ENCODE measurements at regions not wholly inside any gene's neighbourhood (a gene's known extent, or its start where the extent isn't known, plus 50 kb on each side); places are given as distances from the start of the nearest gene placed in this dataset.

- Histone ChIP-seq H3K27ac (no peak overlapping the region), H3K27me3 (ENCODE audit: control insufficient read depth, insufficient read depth, low read length) (no peaks in the 10 kb centered on the region), H3K9ac (no peak overlapping the region), H3K4me1 (peaks cover 8% of the 10 kb centered on the region), H3K4me2 (ENCODE audit: low read length) (no peak overlapping the region), H3K9me3 (ENCODE audit: control insufficient read depth, low read length) (no peaks in the 10 kb centered on the region), H2AFZ (no peak overlapping the region), H3K79me2 (no peaks in the 10 kb centered on the region), H3K4me3 (ENCODE audit: low read depth, low read length) (no peak overlapping the region), H3K36me3 (ENCODE audit: control insufficient read depth, insufficient read depth, low read length) (no peaks in the 10 kb centered on the region)
- TF ChIP-seq CTCF (IDR thresholded peaks at IDR 0.05) = no peak
Observed at GRCh38 chr6:14664112-14664601, 546.6 kb downstream of the CD83 start.

- H3K4me3 ChIP-seq (ENCODE audit: low read depth, low read length) = no peak overlapping the region
- H2AFZ ChIP-seq = no peak overlapping the region
- H3K9me3 ChIP-seq (ENCODE audit: control insufficient read depth, low read length) = no peaks in the 10 kb centered on the region
- no peaks in the 10 kb centered on the region for H3K27me3 ChIP-seq (ENCODE audit: control insufficient read depth, insufficient read depth, low read length)
- H3K27ac ChIP-seq = no peak overlapping the region
- H3K9ac ChIP-seq = no peak overlapping the region
- peaks cover 7% of the 10 kb centered on the region for H3K4me1 ChIP-seq
- no peaks in the 10 kb centered on the region for H3K79me2 ChIP-seq
- TF ChIP-seq CTCF (IDR thresholded peaks at IDR 0.05) = no peak
- H3K4me2 ChIP-seq (ENCODE audit: low read length) = no peak overlapping the region
- no peaks in the 10 kb centered on the region for H3K36me3 ChIP-seq (ENCODE audit: control insufficient read depth, insufficient read depth, low read length)
Observed at GRCh38 chr6:14664621-14665315, 547.2 kb downstream of the CD83 start.

GRCh38 chr6:14665827-14666724, 548.5 kb downstream of the CD83 start:
- no peak overlapping the region for H2AFZ ChIP-seq
- no peak for TF ChIP-seq CTCF (IDR thresholded peaks at IDR 0.05)

GRCh38 chr6:14670806-14671205, 553.2 kb downstream of the CD83 start:
- H3K27me3 ChIP-seq (ENCODE audit: control insufficient read depth, insufficient read depth, low read length) = no peaks in the 10 kb centered on the region
- no peak for TF ChIP-seq CTCF (IDR thresholded peaks at IDR 0.05)
- peak overlapping the region; percentile 45 for H2AFZ ChIP-seq
- H3K4me3 ChIP-seq (ENCODE audit: low read depth, low read length) = no peak overlapping the region
- H3K4me1 ChIP-seq = peaks cover 10% of the 10 kb centered on the region
- no peaks in the 10 kb centered on the region for H3K36me3 ChIP-seq (ENCODE audit: control insufficient read depth, insufficient read depth, low read length)
- H3K79me2 ChIP-seq = no peaks in the 10 kb centered on the region
- H3K9me3 ChIP-seq (ENCODE audit: control insufficient read depth, low read length) = no peaks in the 10 kb centered on the region
- H3K27ac ChIP-seq = no peak overlapping the region
- H3K4me2 ChIP-seq (ENCODE audit: low read length) = no peak overlapping the region
- H3K9ac ChIP-seq = no peak overlapping the region

More at GRCh38 chr6:14665827-14666724, 548.5 kb downstream of the CD83 start:
- Histone ChIP-seq H3K9me3 (ENCODE audit: control insufficient read depth, low read length) (no peaks in the 10 kb centered on the region), H3K4me2 (ENCODE audit: low read length) (no peak overlapping the region), H3K79me2 (no peaks in the 10 kb centered on the region), H3K4me3 (ENCODE audit: low read depth, low read length) (no peak overlapping the region), H3K9ac (no peak overlapping the region), H3K4me1 (peaks cover 7% of the 10 kb centered on the region), H3K36me3 (ENCODE audit: control insufficient read depth, insufficient read depth, low read length) (no peaks in the 10 kb centered on the region), H3K27me3 (ENCODE audit: control insufficient read depth, insufficient read depth, low read length) (no peaks in the 10 kb centered on the region), H3K27ac (no peak overlapping the region)

Data from parathyroid adenoma (tissue), 2 donors.